H9 (cell line): ENCODE measurements at regions not wholly inside any gene's neighbourhood (a gene's known extent, or its start where the extent isn't known, plus 50 kb on each side); places are given as distances from the start of the nearest gene placed in this dataset.

Experiments used
- DNase-seq: peaks from one replicate; pipeline ENCODE4 v3.0.0-alpha.2; 2017
- H2AFZ ChIP-seq: one replicate; pipeline ENCODE4 v1.6.1; 2013; ENCODE audit warnings: mild to moderate bottlenecking, low read length, control low read depth, moderate library complexity
- H2AK5ac ChIP-seq: 2 replicates; pipeline ENCODE4 v1.6.1; 2013; ENCODE audit warnings: low read length, control low read depth, mixed read lengths; ENCODE audit not compliant: insufficient read length
- H2BK120ac ChIP-seq: one replicate; pipeline ENCODE4 v1.6.1; 2013; ENCODE audit warnings: low read depth, mild to moderate bottlenecking, low read length, control low read depth, inconsistent platforms; ENCODE audit not compliant: poor library complexity, severe bottlenecking
- H2BK12ac ChIP-seq: 2 replicates; pipeline ENCODE4 v1.6.1; 2013; ENCODE audit warnings: low read length, control low read depth, mixed read lengths, low read depth; ENCODE audit not compliant: insufficient read length
- H2BK15ac ChIP-seq: 2 replicates; pipeline ENCODE4 v1.6.1; 2013; ENCODE audit warnings: low read depth, low read length, control low read depth
- H2BK20ac ChIP-seq: one replicate; pipeline ENCODE4 v1.6.1; 2013; ENCODE audit warnings: low read depth, mild to moderate bottlenecking, low read length, control low read depth, inconsistent platforms; ENCODE audit not compliant: poor library complexity, severe bottlenecking
- H2BK5ac ChIP-seq: 2 replicates; pipeline ENCODE4 v1.6.1; 2013; ENCODE audit warnings: low read length, control low read depth, mixed read lengths; ENCODE audit not compliant: insufficient read length
- H3K14ac ChIP-seq: 2 replicates; pipeline ENCODE4 v1.6.1; 2013; ENCODE audit warnings: low read length, control low read depth; ENCODE audit not compliant: insufficient read depth
- H3K18ac ChIP-seq: 2 replicates; pipeline ENCODE4 v1.6.1; 2013; ENCODE audit warnings: low read depth, mild to moderate bottlenecking, mixed read lengths, low read length, control low read depth; ENCODE audit not compliant: insufficient read length
- H3K23ac ChIP-seq: 2 replicates; pipeline ENCODE4 v1.6.1; 2013; ENCODE audit warnings: low read length, control low read depth, mixed read lengths, low read depth; ENCODE audit not compliant: insufficient read length
- H3K23me2 ChIP-seq: 2 replicates; pipeline ENCODE4 v1.6.1; 2013; ENCODE audit warnings: low read depth, mild to moderate bottlenecking, mixed read lengths, low read length, control low read depth; ENCODE audit not compliant: insufficient read length, poor library complexity, severe bottlenecking
- H3K27ac ChIP-seq: 2 replicates; pipeline ENCODE4 v1.5.1; 2013; ENCODE audit warnings: low read length, control low read depth, mixed read lengths, low read depth; ENCODE audit not compliant: insufficient read length
- H3K27me3 ChIP-seq: 2 replicates; pipeline ENCODE4 v1.6.1; 2013; ENCODE audit warnings: low read length, control low read depth, inconsistent platforms; ENCODE audit not compliant: insufficient read depth
- H3K4ac ChIP-seq: 2 replicates; pipeline ENCODE4 v1.6.1; 2013; ENCODE audit warnings: low read depth, mild to moderate bottlenecking, control low read depth, inconsistent platforms, low read length, moderate library complexity
- H3K4me1 ChIP-seq: 2 replicates; pipeline ENCODE4 v1.6.1; 2013; ENCODE audit warnings: low read length, control low read depth, inconsistent platforms; ENCODE audit not compliant: insufficient read depth
- H3K4me2 ChIP-seq: 2 replicates; pipeline ENCODE4 v1.6.1; 2013; ENCODE audit warnings: low read length, control low read depth, mixed read lengths; ENCODE audit not compliant: insufficient read length, insufficient read depth
- H3K56ac ChIP-seq: 2 replicates; pipeline ENCODE4 v1.6.1; 2013; ENCODE audit warnings: low read depth, mild to moderate bottlenecking, mixed read lengths, low read length, control low read depth; ENCODE audit not compliant: insufficient read length
- H3K79me1 ChIP-seq: 2 replicates; pipeline ENCODE4 v1.6.1; 2013; ENCODE audit warnings: low read depth, mild to moderate bottlenecking, moderate library complexity, low read length, control low read depth, inconsistent platforms; ENCODE audit not compliant: insufficient read depth, poor library complexity, severe bottlenecking
- H3K79me2 ChIP-seq: 2 replicates; pipeline ENCODE4 v1.6.1; 2013; ENCODE audit warnings: low read length, control low read depth, inconsistent platforms; ENCODE audit not compliant: insufficient read depth
- H3K9ac ChIP-seq: 2 replicates; pipeline ENCODE4 v1.6.1; 2013; ENCODE audit warnings: low read length, control low read depth, mixed read lengths; ENCODE audit not compliant: insufficient read length; ENCODE audit errors: extremely low read depth
- H3K9me3 ChIP-seq: one replicate; pipeline ENCODE4 v1.6.1; 2013; ENCODE audit warnings: low read depth, low read length, inconsistent platforms; ENCODE audit not compliant: control insufficient read depth
- H3T11ph ChIP-seq: one replicate; pipeline ENCODE4 v1.6.1; 2013; ENCODE audit warnings: mild to moderate bottlenecking, low read length, control low read depth, inconsistent platforms
- H4K20me1 ChIP-seq: one replicate; pipeline ENCODE4 v1.6.1; 2013; ENCODE audit not compliant: control insufficient read depth, insufficient read length, insufficient read depth
- H4K5ac ChIP-seq: 2 replicates; pipeline ENCODE4 v1.6.1; 2013; ENCODE audit warnings: low read depth, mild to moderate bottlenecking, mixed read lengths, low read length, control low read depth; ENCODE audit not compliant: insufficient read length
- H4K8ac ChIP-seq: replicated peaks from 2 replicates; pipeline ENCODE4 v1.6.1; 2013; ENCODE audit warnings: low read length, control low read depth, mixed read lengths, low read depth; ENCODE audit not compliant: insufficient read length
- H4K91ac ChIP-seq: 2 replicates; pipeline ENCODE4 v1.6.1; 2013; ENCODE audit warnings: low read depth, mild to moderate bottlenecking, moderate library complexity, mixed read lengths, low read length, control low read depth; ENCODE audit not compliant: insufficient read length
- H3K27ac Mint-ChIP-seq, 3 experiments: 2 replicates in 2 of 3; 3 replicates in 1 of 3; pipeline ENCODE4 v1.8.0; 2020 to 2021; ENCODE audit warnings: mixed read lengths in 3 of 3, mild to moderate bottlenecking in 1 of 3, moderate library complexity in 1 of 3
- H3K27me3 Mint-ChIP-seq: 2 replicates; pipeline ENCODE4 v1.8.0; 2021; ENCODE audit warnings: low read depth, mild to moderate bottlenecking, moderate library complexity, mixed read lengths
- H3K36me3 Mint-ChIP-seq, 3 experiments: 2 replicates in 2 of 3; 3 replicates in 1 of 3; pipeline ENCODE4 v1.8.0; 2020 to 2021; ENCODE audit warnings: low read depth in 3 of 3, mixed read lengths in 3 of 3; ENCODE audit not compliant: insufficient read depth in 1 of 3
- H3K4me1 Mint-ChIP-seq, 2 experiments: 2 replicates each; pipeline ENCODE4 v1.8.0; 2020; ENCODE audit warnings: mixed read lengths in 2 of 2
- H3K4me3 Mint-ChIP-seq, 2 experiments: 2 replicates in 1 of 2; 3 replicates in 1 of 2; pipeline ENCODE4 v1.8.0; 2020 to 2021; ENCODE audit warnings: mild to moderate bottlenecking in 2 of 2, mixed read lengths in 2 of 2, moderate library complexity in 1 of 2
- H3K9me3 Mint-ChIP-seq, 2 experiments: 2 replicates in 1 of 2; 3 replicates in 1 of 2; pipeline ENCODE4 v1.8.0; 2020; ENCODE audit warnings: mild to moderate bottlenecking in 2 of 2, mixed read lengths in 2 of 2, moderate library complexity in 1 of 2
- CTCF ChIP-seq: fragments of 200-600 bp; sonication (generic); conservative IDR thresholded peaks from 3 replicates; pipeline ENCODE4 v1.8.0; 2021; ENCODE audit warnings: antibody characterized with exemption, mild to moderate bottlenecking
- WGBS: extraction: QIAGEN DNeasy Blood & Tissue Kit; methylation state at CpG from one replicate; pipeline ENCODE4 v1.1.7; 2013; ENCODE audit warnings: missing lambda C conversion rate, low lambda C conversion rate, mixed read lengths; ENCODE audit not compliant: insufficient read length; ENCODE audit errors: extremely low coverage; 5-methylcytosine and 5-hydroxymethylcytosine counted together

GRCh38 chr5:128669803-128670202 is 131.8 kb upstream of the FBN2 start:
- Histone ChIP-seq H3K4me2 (no peak overlapping the region), H3K79me2 (no peaks in the 10 kb centered on the region), H3K23me2 (no peaks in the 10 kb centered on the region), H3K79me1 (no peaks in the 10 kb centered on the region), H3K9me3 (no peaks in the 10 kb centered on the region), H2BK12ac (no peak overlapping the region), H3K27me3 (no peaks in the 10 kb centered on the region), H2AFZ (no peak overlapping the region), H3K27ac (no peak overlapping the region), H3K9ac (no peak overlapping the region), H4K5ac (no peak overlapping the region), H4K91ac (no peak overlapping the region), H4K8ac (no peak overlapping the region), H3K4ac (no peak overlapping the region), H3K23ac (no peak overlapping the region), H2AK5ac (no peak overlapping the region), H3T11ph (no peak overlapping the region), H3K56ac (no peak overlapping the region), H2BK5ac (no peak overlapping the region), H2BK15ac (no peak overlapping the region), H4K20me1 (no peaks in the 10 kb centered on the region), H3K14ac (no peak overlapping the region), H3K4me1 (peaks cover 5% of the 10 kb centered on the region; the same call in 1 of the 2 replicates), H2BK120ac (no peak overlapping the region), H2BK20ac (no peak overlapping the region), H3K18ac (no peak overlapping the region)
- Mint-ChIP-seq H3K36me3 (peaks cover 0 to under 1% (median 0%) of the 10 kb centered on the region in 3 experiments; a peak in 2 of 7 replicates), H3K4me3 (no peak overlapping the region), H3K27ac (no peak overlapping the region; a peak in 1 of 7 replicates), H3K27me3 (no peaks in the 10 kb centered on the region), H3K9me3 (peaks cover 0 to 3% of the 10 kb centered on the region in 2 experiments; a peak in 1 of 5 replicates), H3K4me1 (peaks cover 35 to 40% of the 10 kb centered on the region in 2 experiments)
- no peak for TF ChIP-seq CTCF
- WGBS: no CpG with 5 or more reads among the region's 2 CpGs
- no peak for DNase-seq
